ENCODE measurements at regions not wholly inside any gene's neighbourhood (a gene's known extent, or its start where the extent isn't known, plus 50 kb on each side); places are given as distances from the start of the nearest gene placed in this dataset.

- no peaks in the 10 kb centered on the region for H3K27me3 ChIP-seq (replicated peaks; ENCODE audit: insufficient read depth)
- no peak overlapping the region for H3K27ac ChIP-seq
- no peaks in the 10 kb centered on the region for H3K4me1 ChIP-seq (ENCODE audit: control insufficient read depth in 1 of 2, low read depth in 2 of 2)
Measured at GRCh38 chr12:111254106-111254505, 114.8 kb downstream of the PHETA1 start.

GRCh38 chr12:111253213-111253612, 115.7 kb downstream of the PHETA1 start:
- no peak for TF ChIP-seq CTCF (IDR thresholded peaks at IDR 0.05)
- no peaks in the 10 kb centered on the region for H3K9me3 ChIP-seq

More at GRCh38 chr12:111254106-111254505, 114.8 kb downstream of the PHETA1 start:
- Histone ChIP-seq H3K9me3 (no peaks in the 10 kb centered on the region), H3K36me3 (no peaks in the 10 kb centered on the region), H3K4me3 (no peak overlapping the region)
- ATAC-seq (ENCODE audit: insufficient number of reproducible peaks, low FRiP score, low read depth) (no peak), DNase-seq (ENCODE audit: low spot score) (no peak)
- TF ChIP-seq CTCF (IDR thresholded peaks at IDR 0.05), result no peak

GRCh38 chr12:111251787-111252186, 117.1 kb downstream of the PHETA1 start:
- Histone ChIP-seq H3K4me3 (no peak overlapping the region), H3K27ac (no peak overlapping the region), H3K36me3 (no peaks in the 10 kb centered on the region), H3K27me3 (replicated peaks; ENCODE audit: insufficient read depth) (no peaks in the 10 kb centered on the region), H3K9me3 (no peaks in the 10 kb centered on the region), H3K4me1 (ENCODE audit: control insufficient read depth in 1 of 2, low read depth in 2 of 2) (no peaks in the 10 kb centered on the region)
- no peak for DNase-seq (ENCODE audit: low spot score)
- no peak for ATAC-seq (ENCODE audit: insufficient number of reproducible peaks, low FRiP score, low read depth)
- no peak for TF ChIP-seq CTCF (IDR thresholded peaks at IDR 0.05)

More at GRCh38 chr12:111253213-111253612, 115.7 kb downstream of the PHETA1 start:
- ATAC-seq (ENCODE audit: insufficient number of reproducible peaks, low FRiP score, low read depth) (no peak), DNase-seq (ENCODE audit: low spot score) (no peak)
- Histone ChIP-seq H3K4me1 (ENCODE audit: control insufficient read depth in 1 of 2, low read depth in 2 of 2) (no peaks in the 10 kb centered on the region), H3K4me3 (no peak overlapping the region), H3K27ac (no peak overlapping the region), H3K36me3 (no peaks in the 10 kb centered on the region), H3K27me3 (replicated peaks; ENCODE audit: insufficient read depth) (no peaks in the 10 kb centered on the region)

GRCh38 chr12:111251058-111251730, 117.7 kb downstream of the PHETA1 start:
- no peak for TF ChIP-seq CTCF (IDR thresholded peaks at IDR 0.05)
- ATAC-seq (ENCODE audit: insufficient number of reproducible peaks, low FRiP score, low read depth), result no peak

GRCh38 chr12:111250251-111250881, 118.5 kb downstream of the PHETA1 start:
- Histone ChIP-seq H3K4me3 (no peak overlapping the region), H3K27me3 (replicated peaks; ENCODE audit: insufficient read depth) (no peaks in the 10 kb centered on the region), H3K27ac (no peak overlapping the region), H3K4me1 (ENCODE audit: control insufficient read depth in 1 of 2, low read depth in 2 of 2) (no peaks in the 10 kb centered on the region), H3K9me3 (no peaks in the 10 kb centered on the region), H3K36me3 (no peaks in the 10 kb centered on the region)
- TF ChIP-seq CTCF (IDR thresholded peaks at IDR 0.05), result no peak
- no peak for DNase-seq (ENCODE audit: low spot score)
- ATAC-seq (ENCODE audit: insufficient number of reproducible peaks, low FRiP score, low read depth), result no peak

More at GRCh38 chr12:111251058-111251730, 117.7 kb downstream of the PHETA1 start:
- no peaks in the 10 kb centered on the region for H3K36me3 ChIP-seq
- no peak overlapping the region for H3K4me3 ChIP-seq
- H3K27me3 ChIP-seq (replicated peaks; ENCODE audit: insufficient read depth), result no peaks in the 10 kb centered on the region
- no peak overlapping the region for H3K27ac ChIP-seq
- DNase-seq (ENCODE audit: low spot score), result no peak
- no peaks in the 10 kb centered on the region for H3K9me3 ChIP-seq
- H3K4me1 ChIP-seq (ENCODE audit: control insufficient read depth in 1 of 2, low read depth in 2 of 2), result no peaks in the 10 kb centered on the region

Data from thoracic aorta (tissue), 2 donors.